ENCODE measurements at regions not wholly inside any gene's neighbourhood (a gene's known extent, or its start where the extent isn't known, plus 50 kb on each side); places are given as distances from the start of the nearest gene placed in this dataset.
A peak's percentile ranks its signal among the peaks of the same experiment; 100 is the strongest.
"Not testable (repeated sequence)": the region's sequence is repeated elsewhere in the genome, so short reads cannot be mapped to it uniquely, and the experiment has no call there.

DNA sequence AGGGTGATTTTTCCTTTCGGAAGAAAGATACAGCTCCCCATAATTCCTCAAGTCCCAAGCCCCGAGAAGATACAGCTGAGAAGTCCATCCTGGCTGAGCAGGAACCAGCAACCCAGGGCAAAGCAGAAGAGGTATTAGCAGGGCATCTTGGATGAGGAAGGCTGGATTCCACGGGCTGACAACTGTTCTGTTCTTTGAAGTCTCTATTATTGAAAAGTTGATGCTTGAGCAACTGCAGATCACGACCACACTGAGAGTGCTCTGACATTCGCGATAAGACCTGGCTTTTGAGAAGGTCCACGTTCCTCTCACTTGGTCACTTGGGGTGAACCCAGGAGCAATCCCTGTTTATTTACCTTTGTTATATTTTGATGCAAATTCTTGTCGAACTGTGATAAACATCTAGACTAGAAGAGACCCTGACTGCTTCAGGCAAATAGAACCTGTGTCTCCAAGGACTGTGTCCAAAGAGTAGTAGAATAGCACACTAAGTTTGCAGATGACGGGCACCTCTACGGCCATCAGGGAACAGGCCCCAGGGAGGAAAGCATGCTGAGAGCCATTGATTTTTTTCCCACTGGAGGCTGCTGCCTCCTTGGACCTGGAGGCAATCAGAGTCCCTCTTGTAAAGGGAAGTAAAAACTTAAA is 133.1 kb downstream of the ARL4C start:
- peaks cover 38% of the 10 kb centered on the region for H3K4me1 ChIP-seq (ENCODE audit: insufficient read depth, low read length, poor library complexity, severe bottlenecking)
- ChIA-PET POLR2A (interaction anchor here (0.6 to 2.3 kb wide), 5 partner anchors 9 to 66 kb away, joined by 3 to 11 read pairs (median 3); no protein-coding TSS in a partner anchor), CTCF (ENCODE audit: unreplicated experiment) (no interaction called here)
- peak overlapping the region; percentile 10; the same call in 1 of the 2 replicates for H3K4me2 ChIP-seq (ENCODE audit: low read length)
- H3K9me3 ChIP-seq (ENCODE audit: low read length) = peaks cover 5% of the 10 kb centered on the region; the same call in 1 of the 2 replicates
- TF ChIP-seq EZH2phosphoT487 (IDR thresholded peaks at IDR 0.05; ENCODE audit: borderline replicate concordance, low read depth, low read length) (no peak), CTCF (conservative IDR thresholded peaks at IDR 0.05; ENCODE audit: low read length) (no peak)
- no peak overlapping the region for H3K27ac ChIP-seq (ENCODE audit: low read depth, low read length, poor library complexity, severe bottlenecking)
- no peaks in the 10 kb centered on the region for H3K36me3 ChIP-seq (ENCODE audit: insufficient read depth, low read length)
- H3K9me2 ChIP-seq (ENCODE audit: insufficient read depth, low read length) = no peaks in the 10 kb centered on the region
- intact Hi-C loops (cut with micrococcal nuclease; ENCODE audit: unreplicated experiment) = no loop called here
- no peak for DNase-seq (ENCODE audit: low spot score)
- H3K4me3 ChIP-seq (ENCODE audit: low read depth, low read length, poor library complexity, severe bottlenecking) = no peak overlapping the region
- no peaks in the 10 kb centered on the region for H3K79me2 ChIP-seq (ENCODE audit: insufficient read depth, low read depth, low read length)
- BruUV-seq (replicated peaks) = no TSS peak
- H2AFZ ChIP-seq (ENCODE audit: low read length) = peak overlapping the region; percentile 72
- no peaks in the 10 kb centered on the region for H4K20me1 ChIP-seq (ENCODE audit: insufficient read depth, low read length)

DNA sequence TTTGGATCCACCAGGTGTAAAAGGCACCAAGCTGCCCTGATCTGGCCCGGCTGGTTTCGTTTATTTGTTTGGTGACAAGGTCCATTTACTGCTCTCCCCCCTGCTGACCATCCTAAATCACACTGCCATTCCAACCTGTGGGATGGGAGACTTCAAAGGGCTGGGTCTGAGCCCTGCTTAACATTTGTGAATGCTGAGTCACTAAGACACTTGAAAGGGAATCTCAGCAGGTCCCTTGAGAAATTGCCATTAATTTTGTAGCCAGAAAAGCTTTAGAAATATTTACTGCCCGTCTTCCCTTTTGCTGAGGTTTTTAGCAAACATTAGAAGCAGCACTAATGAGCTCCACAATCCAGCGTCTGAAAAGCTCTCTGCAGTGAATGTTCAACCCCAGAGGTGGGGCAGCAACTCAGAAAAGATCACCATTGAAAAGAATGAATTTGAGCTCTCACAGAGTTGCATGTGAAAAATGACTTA is 133.8 kb downstream of the ARL4C start:
- Histone ChIP-seq H3K9me3 (ENCODE audit: low read length) (peaks cover 5% of the 10 kb centered on the region; the same call in 1 of the 2 replicates), H3K36me3 (ENCODE audit: insufficient read depth, low read length) (no peaks in the 10 kb centered on the region), H2AFZ (ENCODE audit: low read length) (peak overlapping the region; percentile 72), H3K4me1 (ENCODE audit: insufficient read depth, low read length, poor library complexity, severe bottlenecking) (peaks cover 31% of the 10 kb centered on the region), H3K4me3 (ENCODE audit: low read depth, low read length, poor library complexity, severe bottlenecking) (no peak overlapping the region), H4K20me1 (ENCODE audit: insufficient read depth, low read length) (no peaks in the 10 kb centered on the region), H3K9me2 (ENCODE audit: insufficient read depth, low read length) (no peaks in the 10 kb centered on the region), H3K27ac (ENCODE audit: low read depth, low read length, poor library complexity, severe bottlenecking) (no peak overlapping the region), H3K79me2 (ENCODE audit: insufficient read depth, low read depth, low read length) (no peaks in the 10 kb centered on the region), H3K4me2 (ENCODE audit: low read length) (peak overlapping the region; percentile 10; the same call in 1 of the 2 replicates)
- ChIA-PET POLR2A (interaction anchor here (0.6 to 2.3 kb wide), 5 partner anchors 9 to 65 kb away, joined by 3 to 11 read pairs (median 3); no protein-coding TSS in a partner anchor), CTCF (ENCODE audit: unreplicated experiment) (no interaction called here)
- TF ChIP-seq EZH2phosphoT487 (IDR thresholded peaks at IDR 0.05; ENCODE audit: borderline replicate concordance, low read depth, low read length) (no peak), CTCF (conservative IDR thresholded peaks at IDR 0.05; ENCODE audit: low read length) (no peak)
- no TSS peak for BruUV-seq (replicated peaks)
- intact Hi-C loops (cut with micrococcal nuclease; ENCODE audit: unreplicated experiment) = no loop called here
- DNase-seq (ENCODE audit: low spot score) = no peak

- POLR2A ChIA-PET = interaction anchor here (0.6 kb wide), 1 partner anchor 52 kb away, joined by 3 read pairs; no protein-coding TSS in a partner anchor
- BruUV-seq (replicated peaks); H2AFZ ChIP-seq (ENCODE audit: low read length); DNase-seq (ENCODE audit: low spot score); H3K4me2 ChIP-seq (ENCODE audit: low read length); CTCF ChIA-PET (ENCODE audit: unreplicated experiment); H3K36me3 ChIP-seq (ENCODE audit: insufficient read depth, low read length); H3K9me3 ChIP-seq (ENCODE audit: low read length); H3K4me3 ChIP-seq (ENCODE audit: low read depth, low read length, poor library complexity, severe bottlenecking); H3K79me2 ChIP-seq (ENCODE audit: insufficient read depth, low read depth, low read length); H3K9me2 ChIP-seq (ENCODE audit: insufficient read depth, low read length); intact Hi-C loops (cut with micrococcal nuclease; ENCODE audit: unreplicated experiment); H4K20me1 ChIP-seq (ENCODE audit: insufficient read depth, low read length); H3K27ac ChIP-seq (ENCODE audit: low read depth, low read length, poor library complexity, severe bottlenecking): not testable (repeated sequence)
- peaks cover 39% of the 10 kb centered on the region for H3K4me1 ChIP-seq (ENCODE audit: insufficient read depth, low read length, poor library complexity, severe bottlenecking)
Measured at GRCh38 chr2:234360313-234360975, 136.4 kb downstream of the ARL4C start.
